MV-4-11 (cell line): ENCODE measurements at regions not wholly inside any gene's neighbourhood (a gene's known extent, or its start where the extent isn't known, plus 50 kb on each side); places are given as distances from the start of the nearest gene placed in this dataset.

ENCODE experiments used
- DNase-seq: peaks from one replicate; lab custom pipeline; 2025; lab: John Stamatoyannopoulos, UW

DNA sequence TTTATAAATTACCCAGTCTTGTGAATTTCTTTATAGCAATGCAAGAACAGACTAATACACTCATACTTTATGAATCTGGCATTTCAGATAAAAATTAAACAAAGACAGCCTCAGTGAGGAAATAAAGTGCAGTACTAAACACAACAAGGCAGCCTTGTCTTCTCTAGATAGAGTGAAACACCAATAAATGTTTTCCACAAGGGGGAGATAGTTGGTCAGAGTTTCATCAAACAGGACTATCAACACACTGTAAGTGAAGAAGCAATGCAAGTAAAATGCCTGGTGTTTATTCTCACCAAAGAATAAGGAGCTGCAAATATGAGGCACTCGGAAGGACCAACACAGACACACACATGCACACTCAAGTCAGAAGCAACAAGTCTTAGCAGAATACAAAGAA is 62.8 kb downstream of the FAM9B start:
- peak; percentile 60 for DNase-seq

DNA sequence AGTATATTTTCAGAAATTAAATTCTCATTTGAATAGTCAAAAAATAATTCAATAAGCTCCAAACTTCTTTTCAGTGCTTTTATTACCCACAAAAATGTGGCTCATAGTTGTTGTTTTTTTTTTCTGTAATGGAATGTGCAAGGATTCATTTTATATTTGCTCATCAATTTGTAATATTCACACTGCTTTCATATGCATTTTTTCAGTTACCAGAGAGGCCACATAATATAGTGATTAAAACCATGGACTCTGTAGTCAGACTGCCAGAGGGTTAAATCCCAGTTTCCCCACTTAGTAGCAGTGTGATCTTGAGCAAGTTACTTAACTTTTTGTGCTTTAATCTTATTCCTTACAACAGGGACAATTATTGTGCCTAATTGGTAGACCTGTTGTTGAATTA is 64.5 kb downstream of the FAM9B start:
- no peak for DNase-seq

DNA sequence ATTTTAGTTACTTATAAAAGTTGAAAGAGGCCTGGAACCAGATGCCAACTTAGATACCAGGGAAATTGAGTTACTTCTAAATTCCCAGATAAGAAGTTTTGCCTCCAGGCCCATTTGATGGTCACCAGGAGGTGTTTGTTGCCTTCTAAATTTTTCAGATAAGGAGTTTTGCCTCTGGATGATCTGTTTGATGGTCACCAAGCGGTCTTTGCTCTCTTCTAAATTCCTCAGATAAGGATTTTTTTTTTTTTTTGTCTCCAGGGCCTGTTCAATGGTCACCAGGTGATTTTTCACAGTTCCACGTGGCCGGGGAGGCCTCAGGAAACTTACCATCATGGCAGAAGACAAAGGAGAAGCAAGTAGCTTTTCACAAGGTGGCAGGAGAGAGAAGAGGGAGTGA is 66.5 kb downstream of the FAM9B start:
- DNase-seq = no peak

DNA sequence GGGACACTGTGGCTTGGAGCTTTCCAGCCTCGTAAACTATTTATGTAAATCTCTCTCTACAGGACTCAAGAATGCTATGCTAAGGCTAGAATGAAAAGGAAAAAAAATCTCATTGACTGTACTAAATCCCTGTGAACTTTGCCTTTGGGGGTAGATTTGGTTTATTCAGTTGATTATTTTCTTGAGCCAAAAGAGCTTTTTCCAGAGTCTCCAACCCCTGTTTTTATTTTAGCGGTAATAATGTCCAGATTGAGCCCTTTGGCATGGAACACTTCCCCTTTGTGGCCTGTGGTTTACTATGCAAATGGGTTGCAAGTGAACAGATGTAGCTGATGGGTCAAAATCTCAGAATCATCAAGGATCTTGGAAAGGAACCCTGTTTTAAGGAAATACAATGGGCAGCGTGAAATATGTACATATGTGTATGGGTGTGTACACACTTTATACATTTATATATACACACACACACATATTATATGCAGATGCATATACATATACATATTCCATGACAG is 72.9 kb downstream of the FAM9B start:
- DNase-seq = peak; percentile 69

DNA sequence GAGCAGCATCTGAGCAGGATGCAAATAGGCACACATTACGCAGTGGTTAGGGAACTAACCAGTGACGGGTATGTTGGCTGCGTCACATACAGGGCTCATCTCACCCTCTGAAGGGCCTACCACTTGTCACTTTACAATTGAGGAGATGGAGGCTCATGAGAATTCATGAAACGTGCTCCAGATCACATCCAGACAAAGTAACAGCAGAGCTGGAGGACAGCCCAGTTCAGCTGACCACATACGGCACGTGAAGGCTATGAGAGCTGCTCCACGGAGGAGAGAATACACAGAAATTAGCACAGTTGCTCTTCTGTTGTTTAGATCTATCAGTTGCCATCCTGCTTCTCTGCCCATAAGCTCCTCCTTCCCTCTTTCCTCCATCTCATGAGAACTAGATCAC is 78.4 kb downstream of the FAM9B start:
- DNase-seq = no peak

DNA sequence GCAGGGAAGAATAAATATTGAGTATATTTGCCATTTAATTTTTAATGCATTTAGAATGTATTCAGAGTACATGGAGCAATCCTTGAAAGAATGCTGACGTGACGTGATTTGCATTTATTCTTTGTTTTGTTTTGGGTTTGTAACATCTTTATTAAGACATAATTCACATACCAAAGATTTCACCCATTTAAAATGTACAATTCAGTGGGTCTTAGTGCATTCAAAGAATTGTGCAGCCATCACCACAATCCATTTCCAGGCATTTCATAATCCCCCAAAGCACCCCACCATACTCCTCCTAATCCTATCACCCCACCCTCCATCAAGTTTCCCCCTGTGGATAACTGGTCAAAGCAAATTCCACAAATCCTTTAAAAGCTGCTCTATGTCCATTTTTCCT is 87.4 kb downstream of the FAM9B start:
- no peak for DNase-seq

DNA sequence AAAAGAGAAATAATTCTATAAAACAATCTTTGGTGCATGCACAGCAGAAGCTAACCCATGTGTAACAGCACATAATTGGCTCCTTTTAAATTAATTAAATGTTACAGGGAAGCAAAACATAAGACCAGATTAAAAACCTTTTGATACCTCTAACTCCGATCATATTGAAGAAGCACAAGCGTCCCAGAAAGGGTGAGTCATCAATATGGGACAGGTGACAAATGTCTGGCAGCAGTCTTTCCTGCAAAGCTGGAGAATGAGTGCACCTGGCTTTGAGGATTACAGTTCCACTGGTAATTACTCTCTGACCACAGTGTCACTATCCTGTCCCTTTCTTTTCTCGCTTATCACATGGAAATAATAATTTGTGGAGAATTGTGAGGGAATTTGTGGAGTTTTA is 94.6 kb downstream of the FAM9B start:
- DNase-seq = no peak

DNA sequence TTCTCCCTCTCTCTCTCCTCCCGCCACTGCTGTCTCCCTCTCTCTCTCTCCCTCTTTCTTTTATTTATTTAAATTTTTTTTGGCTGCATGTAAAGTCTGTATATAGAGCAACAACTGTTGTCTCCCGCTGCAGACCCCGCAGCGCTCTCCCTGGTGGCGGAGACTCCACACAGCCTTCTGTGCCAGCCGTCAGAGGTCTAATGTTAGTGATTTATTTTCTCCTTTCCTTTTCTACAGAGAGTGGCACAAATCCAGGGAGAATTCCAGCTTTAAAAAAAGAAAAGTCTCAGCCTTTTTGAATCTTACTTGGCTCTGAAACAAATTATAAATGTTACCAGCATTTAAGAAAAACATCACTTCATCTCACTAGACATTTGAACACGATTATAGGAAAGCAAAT is 106.2 kb downstream of the FAM9B start:
- no peak for DNase-seq

DNA sequence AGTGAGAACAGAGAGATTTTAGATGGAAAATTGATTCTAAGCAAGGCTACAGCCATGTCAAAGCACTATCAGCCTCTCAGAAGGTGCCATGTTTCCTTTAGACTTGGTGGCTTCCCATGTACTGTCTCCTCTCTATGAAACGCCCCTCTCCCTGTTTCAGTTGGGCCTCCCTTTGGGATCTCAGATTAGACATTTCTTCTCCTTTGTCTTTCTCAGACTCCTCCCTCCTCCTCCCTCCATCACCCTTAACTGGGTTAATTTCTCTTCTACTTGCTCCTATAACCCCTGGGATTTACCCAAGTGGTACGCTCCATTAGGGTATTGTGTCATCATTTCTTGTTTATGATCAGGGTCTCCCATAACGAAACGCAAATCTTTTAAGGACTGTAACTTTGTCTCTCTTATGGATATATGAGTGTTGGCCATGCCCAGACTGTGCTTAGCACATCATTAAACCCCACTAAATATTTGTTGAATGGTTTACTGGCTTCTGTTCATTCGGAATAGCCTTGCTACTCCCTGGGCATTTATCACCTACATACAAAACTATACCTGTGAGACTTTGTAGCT is 106.8 kb downstream of the FAM9B start:
- no peak for DNase-seq

DNA sequence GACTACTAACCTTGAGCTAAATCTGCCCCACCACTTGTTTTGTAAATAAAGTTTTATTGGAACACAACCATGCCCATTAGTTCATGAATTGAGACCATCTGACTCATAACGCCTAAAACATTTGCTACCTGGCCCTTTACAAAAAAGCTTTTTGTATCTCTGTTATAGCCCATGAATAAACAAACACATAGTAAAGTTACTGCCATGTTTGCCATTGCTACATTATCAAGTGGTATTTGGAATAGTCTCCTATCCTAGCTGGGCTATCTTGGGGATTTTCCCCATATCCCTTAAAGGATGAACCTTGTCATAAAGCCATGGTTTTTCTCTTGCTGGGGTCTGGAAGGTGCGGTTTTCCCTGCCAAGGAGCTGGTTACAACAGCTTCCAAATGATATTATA is 112.3 kb downstream of the FAM9B start:
- DNase-seq = no peak

DNA sequence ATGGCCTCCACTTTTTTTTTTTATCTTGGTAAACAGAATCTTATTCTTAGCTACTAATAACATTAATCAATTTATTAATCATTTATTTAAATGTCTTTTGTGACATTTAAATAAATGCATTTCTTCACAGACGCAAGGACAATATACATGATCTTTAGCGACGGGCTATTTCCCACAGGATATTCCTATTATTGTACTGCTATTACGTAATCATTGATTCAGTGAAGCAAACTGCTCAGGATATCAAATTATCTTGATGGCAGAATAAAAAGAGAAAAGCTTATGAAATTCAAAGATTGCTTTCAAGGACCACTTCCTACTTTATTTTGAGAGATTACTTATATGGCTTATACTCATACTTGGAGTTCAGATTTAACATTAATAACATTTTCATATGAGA is 114.1 kb downstream of the FAM9B start:
- no peak for DNase-seq

DNA sequence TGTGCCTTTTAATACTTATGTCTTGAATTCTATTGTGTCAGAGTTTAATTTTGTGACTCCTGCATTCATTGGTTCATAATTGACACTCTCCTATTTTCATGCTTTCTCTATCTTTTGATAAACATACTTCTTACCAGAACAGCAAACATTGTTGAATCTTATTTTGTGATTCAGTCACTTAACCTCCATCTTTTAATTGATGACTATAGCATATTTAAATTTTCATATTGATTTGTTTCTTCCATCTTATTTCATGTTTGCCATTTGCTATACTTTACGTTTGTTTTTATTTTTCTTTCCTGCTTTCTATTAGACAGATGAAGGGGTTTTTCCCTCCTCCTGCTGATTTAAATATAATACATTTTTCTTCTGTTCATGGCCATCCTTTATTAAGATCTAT is 115.5 kb upstream of the FAM9A start:
- no peak for DNase-seq

DNA sequence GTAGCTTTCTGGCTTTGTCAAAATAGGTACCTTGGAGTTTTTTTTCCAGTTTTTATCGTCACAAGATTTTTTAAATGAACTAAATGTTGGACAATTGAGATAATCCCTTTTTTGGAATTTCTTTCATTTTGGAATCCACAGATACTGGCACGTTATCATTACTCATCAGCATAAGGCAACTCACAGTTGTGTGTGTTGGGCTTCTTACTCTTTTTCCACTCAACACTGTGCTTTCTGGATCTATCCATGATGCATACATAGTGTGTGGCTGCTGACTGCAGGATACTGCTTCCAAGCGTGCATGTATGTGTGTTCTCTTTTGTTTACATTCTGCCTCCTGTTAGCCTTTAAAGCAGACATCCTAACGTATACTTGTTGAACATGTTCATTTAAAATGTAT is 113.5 kb upstream of the FAM9A start:
- DNase-seq = no peak

DNA sequence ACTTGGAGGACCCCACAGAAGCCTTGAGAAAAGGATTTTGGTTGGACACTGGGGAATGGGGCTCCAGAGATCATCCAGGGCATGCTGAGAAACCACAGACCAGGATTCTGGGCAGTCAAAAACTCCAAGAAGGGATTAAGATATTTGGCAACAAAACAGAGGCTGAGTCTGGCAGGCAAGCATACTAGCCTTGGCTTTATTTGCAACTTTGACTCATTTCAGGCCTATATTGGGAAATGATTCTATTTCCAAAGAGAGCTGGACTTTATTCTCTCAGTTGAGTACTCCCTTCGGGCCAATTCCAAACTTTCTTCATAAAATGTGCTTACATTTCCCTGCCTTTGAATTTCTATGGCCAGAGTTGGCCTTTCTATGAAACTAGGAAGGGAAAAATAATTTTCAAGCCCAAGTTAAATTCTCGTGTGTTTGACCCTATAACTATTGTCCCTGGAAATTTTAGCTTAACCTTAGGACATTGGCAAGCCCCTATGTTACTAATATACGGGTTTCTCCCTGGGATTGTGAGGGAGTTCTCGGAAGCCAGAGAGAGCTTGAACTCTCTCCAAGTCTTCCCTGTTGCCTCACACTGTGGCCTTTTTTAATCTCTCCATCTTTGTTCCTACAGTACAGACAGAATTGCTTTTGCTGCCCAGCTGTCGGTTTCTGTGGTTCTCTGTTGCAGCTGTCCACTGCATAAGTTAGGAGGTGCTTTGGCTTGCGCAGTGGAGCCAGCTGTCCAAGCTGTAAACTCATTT is 112.6 kb upstream of the FAM9A start:
- DNase-seq = no peak

DNA sequence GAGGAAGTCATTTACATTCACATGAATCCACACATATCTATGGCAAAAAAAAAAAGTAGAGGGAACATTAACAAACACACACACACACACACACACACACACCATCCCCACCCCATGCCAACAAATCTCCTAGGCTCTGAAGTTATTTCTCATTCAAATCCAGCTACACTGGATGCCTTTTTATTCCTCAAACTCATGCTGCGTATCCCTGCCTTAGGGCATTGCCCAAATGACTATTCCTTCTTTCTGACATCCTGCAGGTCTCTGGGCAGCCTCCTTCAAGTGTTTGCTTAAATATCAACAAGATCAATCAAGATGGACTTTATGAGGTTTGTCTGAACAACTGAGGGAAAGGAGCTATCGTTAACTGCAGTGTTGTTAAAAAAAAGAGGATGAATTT is 106.5 kb upstream of the FAM9A start:
- no peak for DNase-seq

DNA sequence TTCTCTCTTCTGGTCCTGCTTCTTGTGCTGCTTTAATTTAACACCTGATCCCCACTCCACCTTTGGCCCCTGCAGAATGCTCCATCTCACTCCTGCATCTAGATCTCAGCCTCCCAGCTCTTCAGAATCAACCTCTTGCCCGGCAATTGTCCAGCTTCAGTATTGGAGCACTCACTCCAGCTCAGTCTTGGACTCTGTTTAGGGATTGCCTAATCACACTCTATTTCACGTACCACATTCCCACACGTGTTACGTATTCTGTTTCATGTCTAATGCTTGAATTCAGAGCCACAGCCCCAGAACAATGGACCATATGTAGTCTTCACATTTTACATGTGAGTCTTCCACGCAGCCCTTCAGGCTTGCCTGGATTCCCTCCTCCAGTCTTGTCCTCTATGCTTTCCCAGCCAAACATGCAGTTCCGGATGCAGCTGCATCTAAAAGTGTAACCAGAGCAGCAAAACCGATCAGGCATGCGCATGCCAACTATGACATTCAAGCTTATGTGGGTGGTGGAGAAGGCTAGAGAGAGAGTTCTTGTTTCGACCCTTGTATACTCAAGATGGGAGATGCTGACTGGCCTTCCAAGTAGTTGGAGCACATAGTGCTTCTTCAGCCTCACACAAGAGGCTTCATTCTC is 105.2 kb upstream of the FAM9A start:
- no peak for DNase-seq

DNA sequence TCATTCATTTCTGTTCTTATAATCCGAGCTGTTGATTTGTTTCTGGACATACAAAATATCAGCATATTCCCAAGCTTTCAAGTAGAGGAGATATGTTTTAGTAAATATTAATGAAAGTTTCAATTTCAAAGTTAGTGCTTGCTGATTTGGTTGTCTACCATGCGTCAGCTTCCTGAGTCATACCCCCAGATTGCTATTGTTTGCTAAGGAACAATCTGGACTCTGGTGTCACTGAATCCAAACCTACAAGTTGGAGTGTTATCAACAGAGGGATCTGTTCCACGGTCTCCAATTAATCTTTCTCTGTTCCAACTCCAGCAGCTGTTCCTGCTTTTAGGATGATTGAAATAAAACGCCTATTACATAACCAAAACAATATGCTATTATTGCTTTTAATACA is 96.1 kb upstream of the FAM9A start:
- DNase-seq = no peak

DNA sequence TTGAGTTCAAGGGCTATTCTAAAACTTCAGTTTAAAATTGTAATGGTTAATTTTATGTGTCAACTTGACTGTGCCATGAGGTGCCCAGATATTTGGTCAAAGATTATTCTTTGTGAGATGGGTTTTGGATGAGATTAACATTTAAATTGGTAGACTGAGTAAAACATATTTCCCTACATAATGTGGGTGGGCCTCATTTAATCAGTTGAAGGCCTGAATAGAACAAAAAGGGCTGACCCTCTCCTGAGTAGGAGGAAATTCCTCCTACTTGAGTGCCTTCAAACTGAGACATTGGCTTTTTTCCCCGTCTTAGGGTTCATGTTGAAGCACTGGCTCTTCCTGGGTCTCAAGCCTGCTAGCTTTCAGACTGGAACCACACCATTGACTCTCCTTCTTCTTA is 89.6 kb upstream of the FAM9A start:
- no peak for DNase-seq

DNA sequence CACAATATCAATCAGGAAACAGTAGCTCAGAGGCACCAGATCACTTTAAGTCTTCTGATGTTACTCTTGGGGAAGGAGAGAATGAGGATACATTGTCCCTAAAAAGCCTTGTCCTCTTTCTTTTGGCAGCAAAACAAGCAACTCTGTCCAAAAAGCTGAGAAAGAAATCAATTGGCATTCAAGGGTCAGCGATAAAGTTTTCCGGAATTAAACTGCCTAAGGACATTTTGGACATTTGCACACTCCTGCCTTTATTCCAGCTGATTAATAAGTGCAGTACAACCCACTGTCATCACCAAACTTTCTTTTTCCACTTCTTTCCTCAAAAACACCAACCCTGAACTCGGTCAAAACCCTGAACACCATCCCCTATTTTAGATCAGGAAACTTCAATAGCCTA is 85.8 kb upstream of the FAM9A start:
- DNase-seq = no peak

DNA sequence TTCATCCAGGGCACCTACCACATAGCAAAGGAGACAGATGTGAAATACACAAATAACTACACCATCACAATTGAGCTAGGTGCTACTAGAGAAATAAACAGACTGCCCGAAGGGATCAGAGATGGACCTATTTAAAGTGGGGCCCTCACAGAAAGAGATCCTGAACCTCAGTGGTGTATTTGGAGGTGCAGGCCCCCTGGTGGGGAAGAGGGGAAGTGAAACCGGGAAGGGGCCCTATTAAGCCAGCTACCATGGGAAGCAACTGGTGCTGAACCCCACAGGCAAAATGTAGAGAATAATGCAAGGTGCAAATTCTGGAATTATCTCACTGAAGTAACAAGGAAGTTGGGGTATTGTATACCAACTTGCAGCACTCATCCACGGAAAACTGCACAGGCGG is 78.6 kb upstream of the FAM9A start:
- peak; percentile 7 for DNase-seq

DNA sequence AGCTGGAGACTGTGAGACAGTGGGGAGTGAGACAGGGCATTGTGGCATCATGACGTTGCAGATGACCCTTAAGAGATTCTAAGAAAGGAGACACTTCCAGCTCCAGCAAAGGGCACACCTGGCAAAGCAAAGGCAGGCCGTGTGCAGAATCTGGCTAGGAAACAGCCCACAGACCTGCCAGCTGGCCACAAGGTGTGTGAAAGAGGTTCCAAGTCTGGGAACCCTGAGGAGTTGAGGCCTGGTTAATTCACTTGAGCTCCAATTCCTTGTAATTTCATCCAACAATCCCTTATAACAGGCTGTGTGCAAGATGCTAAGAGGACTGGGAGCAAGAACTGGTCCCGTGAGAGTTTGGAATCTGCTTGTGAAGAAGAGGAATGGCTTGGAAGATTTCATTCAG is 72.8 kb upstream of the FAM9A start:
- no peak for DNase-seq

DNA sequence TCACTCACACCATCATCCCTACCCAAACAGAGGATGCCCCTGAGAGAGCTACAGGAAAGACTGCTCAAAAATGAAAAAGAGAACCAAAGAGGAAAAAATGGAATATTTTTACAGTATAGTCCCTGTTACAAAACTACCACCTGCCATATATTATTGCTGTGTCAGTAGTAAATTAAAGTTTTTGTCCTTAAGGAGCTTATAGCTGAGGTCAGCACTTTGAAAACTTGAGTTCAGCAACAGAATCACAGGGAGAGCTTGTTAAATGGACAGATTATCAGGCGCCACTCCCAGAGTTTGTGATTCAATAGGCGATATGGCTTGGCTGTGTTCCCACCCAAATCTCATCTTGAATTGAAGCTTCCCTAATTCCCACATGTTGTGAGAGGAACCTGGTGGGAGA is 71.9 kb upstream of the FAM9A start:
- DNase-seq = no peak

DNA sequence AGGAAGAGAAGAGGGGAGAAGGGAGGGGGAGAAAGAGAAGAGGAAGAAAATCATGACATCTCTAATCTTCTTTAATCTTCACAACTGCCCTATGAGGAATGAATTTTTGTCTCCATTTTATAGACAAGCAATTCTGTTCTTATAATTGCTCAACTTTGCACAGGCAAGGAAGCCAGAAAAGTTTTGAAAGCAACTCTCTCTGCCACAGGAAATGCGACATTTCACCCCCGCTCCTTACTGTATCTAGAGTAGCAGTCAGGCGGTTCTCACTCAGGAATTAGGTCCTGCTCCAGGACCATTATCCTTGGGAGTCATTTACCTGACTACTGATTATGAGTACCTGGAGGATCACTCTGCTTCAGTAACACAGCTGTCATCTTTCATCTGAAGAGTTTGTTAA is 69.2 kb upstream of the FAM9A start:
- no peak for DNase-seq

DNA sequence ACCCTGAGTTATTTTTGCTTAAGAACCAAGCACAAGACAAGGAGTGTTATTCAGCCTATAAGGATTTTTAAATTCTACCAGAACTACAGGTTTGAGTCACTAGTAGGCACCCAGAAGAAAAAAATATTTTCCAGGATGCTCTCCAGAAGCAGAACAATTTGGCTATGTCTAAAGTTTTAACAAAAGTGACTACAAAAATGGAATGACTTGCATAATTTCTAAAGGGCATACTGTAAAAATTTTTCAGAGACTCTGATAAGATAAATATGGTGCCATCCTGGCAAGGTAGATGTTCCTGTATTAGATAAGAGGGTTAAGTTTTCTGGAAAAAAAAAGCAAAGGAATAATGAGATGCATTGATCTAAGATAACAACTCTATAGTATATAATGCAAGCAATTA is 68.6 kb upstream of the FAM9A start:
- DNase-seq = no peak
